ENCODE measurements at regions not wholly inside any gene's neighbourhood (a gene's known extent, or its start where the extent isn't known, plus 50 kb on each side); places are given as distances from the start of the nearest gene placed in this dataset.

GRCh38 chr10:33533612-33534011 lies 199.1 kb upstream of the NRP1 start:
- Histone ChIP-seq H3K27me3 (ENCODE audit: insufficient read depth, low read length) (0 out of 2 replicates have a peak, but pooled peaks cover 4% of the 10 kb centered on the region), H3K4me3 (ENCODE audit: low read depth, low read length, poor library complexity, severe bottlenecking) (no peak overlapping the region), H2AFZ (ENCODE audit: low read length) (no peak overlapping the region), H3K79me2 (ENCODE audit: insufficient read depth, low read length) (no peaks in the 10 kb centered on the region), H3K36me3 (ENCODE audit: insufficient read depth, low read length) (no peaks in the 10 kb centered on the region), H3K9ac (ENCODE audit: low read length) (no peak overlapping the region), H4K20me1 (ENCODE audit: insufficient read depth, low read length) (no peaks in the 10 kb centered on the region), H3K9me2 (ENCODE audit: low read depth, low read length) (no peaks in the 10 kb centered on the region), H3K4me1 (ENCODE audit: insufficient read depth, low read length, severe bottlenecking) (no peaks in the 10 kb centered on the region), H3K9me3 (ENCODE audit: low read length) (no peaks in the 10 kb centered on the region), H3K27ac (ENCODE audit: low read depth, low read length, poor library complexity, severe bottlenecking) (no peak overlapping the region), H3K4me2 (ENCODE audit: low read length) (no peak overlapping the region), H3F3A (ENCODE audit: insufficient read depth, low read length) (no peaks in the 10 kb centered on the region)
- TF ChIP-seq CTCF (IDR thresholded peaks at IDR 0.05; ENCODE audit: low read length) (no peak), EZH2 (IDR thresholded peaks at IDR 0.05; ENCODE audit: borderline replicate concordance, low read length) (no peak)

GRCh38 chr10:33532901-33533300 lies 198.4 kb upstream of the NRP1 start:
- Histone ChIP-seq H3K4me2 (ENCODE audit: low read length) (no peak overlapping the region), H3K9ac (ENCODE audit: low read length) (no peak overlapping the region), H3K4me3 (ENCODE audit: low read depth, low read length, poor library complexity, severe bottlenecking) (no peak overlapping the region), H3K4me1 (ENCODE audit: insufficient read depth, low read length, severe bottlenecking) (no peaks in the 10 kb centered on the region), H3F3A (ENCODE audit: insufficient read depth, low read length) (no peaks in the 10 kb centered on the region), H3K36me3 (ENCODE audit: insufficient read depth, low read length) (no peaks in the 10 kb centered on the region), H2AFZ (ENCODE audit: low read length) (no peak overlapping the region), H3K9me2 (ENCODE audit: low read depth, low read length) (no peaks in the 10 kb centered on the region), H4K20me1 (ENCODE audit: insufficient read depth, low read length) (no peaks in the 10 kb centered on the region), H3K9me3 (ENCODE audit: low read length) (no peaks in the 10 kb centered on the region), H3K27me3 (ENCODE audit: insufficient read depth, low read length) (0 out of 2 replicates have a peak, but pooled peaks cover under 1% of the 10 kb centered on the region), H3K27ac (ENCODE audit: low read depth, low read length, poor library complexity, severe bottlenecking) (no peak overlapping the region), H3K79me2 (ENCODE audit: insufficient read depth, low read length) (no peaks in the 10 kb centered on the region)
- TF ChIP-seq CTCF (IDR thresholded peaks at IDR 0.05; ENCODE audit: low read length) (no peak), EZH2 (IDR thresholded peaks at IDR 0.05; ENCODE audit: borderline replicate concordance, low read length) (no peak)

GRCh38 chr10:33529234-33529633 lies 194.8 kb upstream of the NRP1 start:
- TF ChIP-seq CTCF (IDR thresholded peaks at IDR 0.05; ENCODE audit: low read length), result no peak
- TF ChIP-seq EZH2 (IDR thresholded peaks at IDR 0.05; ENCODE audit: borderline replicate concordance, low read length), result no peak
- no peak overlapping the region for H2AFZ ChIP-seq (ENCODE audit: low read length)
- no peak overlapping the region for H3K4me2 ChIP-seq (ENCODE audit: low read length)
- H3K79me2 ChIP-seq (ENCODE audit: insufficient read depth, low read length), result no peaks in the 10 kb centered on the region
- no peak overlapping the region for H3K9ac ChIP-seq (ENCODE audit: low read length)
- no peaks in the 10 kb centered on the region for H3K9me3 ChIP-seq (ENCODE audit: low read length)
- H3K4me3 ChIP-seq (ENCODE audit: low read depth, low read length, poor library complexity, severe bottlenecking), result no peak overlapping the region
- no peaks in the 10 kb centered on the region for H3K27me3 ChIP-seq (ENCODE audit: insufficient read depth, low read length)
- no peaks in the 10 kb centered on the region for H3K36me3 ChIP-seq (ENCODE audit: insufficient read depth, low read length)
- no peak overlapping the region for H3K27ac ChIP-seq (ENCODE audit: low read depth, low read length, poor library complexity, severe bottlenecking)
- no peaks in the 10 kb centered on the region for H4K20me1 ChIP-seq (ENCODE audit: insufficient read depth, low read length)
- H3F3A ChIP-seq (ENCODE audit: insufficient read depth, low read length), result no peaks in the 10 kb centered on the region
- H3K9me2 ChIP-seq (ENCODE audit: low read depth, low read length), result no peaks in the 10 kb centered on the region
- H3K4me1 ChIP-seq (ENCODE audit: insufficient read depth, low read length, severe bottlenecking), result no peaks in the 10 kb centered on the region

Measured in OCI-LY1 (cell line).